ENCODE measurements at regions not wholly inside any gene's neighbourhood (a gene's known extent, or its start where the extent isn't known, plus 50 kb on each side); places are given as distances from the start of the nearest gene placed in this dataset.

- Histone ChIP-seq H3K27ac (ENCODE audit: low read depth in 2 of 2, low read length in 1 of 2) (no peak overlapping the region), H3K9me3 (ENCODE audit: control insufficient read depth in 2 of 2, insufficient read depth in 1 of 2, low read depth in 1 of 2, low read length in 1 of 2) (peaks cover 0 to 3% of the 10 kb centered on the region in 2 donors), H3K27me3 (ENCODE audit: control insufficient read depth in 1 of 2, insufficient read depth in 2 of 2, low read length in 2 of 2) (no peaks in the 10 kb centered on the region), H3K4me1 (ENCODE audit: control insufficient read depth in 2 of 2, insufficient read depth in 2 of 2, low read length in 1 of 2) (no peaks in the 10 kb centered on the region), H3K4me3 (ENCODE audit: low read depth in 1 of 2, low read length in 2 of 2) (no peak overlapping the region), H3K36me3 (ENCODE audit: control insufficient read depth in 2 of 2, insufficient read depth in 2 of 2, low read length in 1 of 2) (no peaks in the 10 kb centered on the region)
- 94 to 97% methylated on average over 3 of the region's 3 CpGs for WGBS, 2 donors
Observed at GRCh38 chr3:74564560-74564959, 49.9 kb downstream of the CNTN3 start.

GRCh38 chr3:74562558-74563269 is 51.7 kb downstream of the CNTN3 start:
- Histone ChIP-seq H3K4me1 (ENCODE audit: control insufficient read depth in 2 of 2, insufficient read depth in 2 of 2, low read length in 1 of 2) (no peaks in the 10 kb centered on the region), H3K36me3 (ENCODE audit: control insufficient read depth in 2 of 2, insufficient read depth in 2 of 2, low read length in 1 of 2) (no peaks in the 10 kb centered on the region), H3K9me3 (ENCODE audit: control insufficient read depth in 2 of 2, insufficient read depth in 1 of 2, low read depth in 1 of 2, low read length in 1 of 2) (peaks cover 0 to 3% of the 10 kb centered on the region in 2 donors), H3K4me3 (ENCODE audit: low read depth in 1 of 2, low read length in 2 of 2) (no peak overlapping the region), H3K27me3 (ENCODE audit: control insufficient read depth in 1 of 2, insufficient read depth in 2 of 2, low read length in 2 of 2) (no peaks in the 10 kb centered on the region), H3K27ac (ENCODE audit: low read depth in 2 of 2, low read length in 1 of 2) (no peak overlapping the region)
- WGBS, 2 donors = 68 to 75% methylated on average over 8 of the region's 8 CpGs

GRCh38 chr3:74561881-74562280 is 52.6 kb downstream of the CNTN3 start:
- Histone ChIP-seq H3K4me1 (ENCODE audit: control insufficient read depth in 2 of 2, insufficient read depth in 2 of 2, low read length in 1 of 2) (no peaks in the 10 kb centered on the region), H3K36me3 (ENCODE audit: control insufficient read depth in 2 of 2, insufficient read depth in 2 of 2, low read length in 1 of 2) (no peaks in the 10 kb centered on the region), H3K9me3 (ENCODE audit: control insufficient read depth in 2 of 2, insufficient read depth in 1 of 2, low read depth in 1 of 2, low read length in 1 of 2) (peaks cover 0 to 3% of the 10 kb centered on the region in 2 donors), H3K27me3 (ENCODE audit: control insufficient read depth in 1 of 2, insufficient read depth in 2 of 2, low read length in 2 of 2) (no peaks in the 10 kb centered on the region), H3K4me3 (ENCODE audit: low read depth in 1 of 2, low read length in 2 of 2) (no peak overlapping the region), H3K27ac (ENCODE audit: low read depth in 2 of 2, low read length in 1 of 2) (no peak overlapping the region)
- 53 to 68% methylated on average over 2 of the region's 2 CpGs for WGBS, 2 donors

- Histone ChIP-seq H3K4me3 (ENCODE audit: low read depth in 1 of 2, low read length in 2 of 2) (no peak overlapping the region), H3K36me3 (ENCODE audit: control insufficient read depth in 2 of 2, insufficient read depth in 2 of 2, low read length in 1 of 2) (no peaks in the 10 kb centered on the region), H3K27ac (ENCODE audit: low read depth in 2 of 2, low read length in 1 of 2) (no peak overlapping the region), H3K9me3 (ENCODE audit: control insufficient read depth in 2 of 2, insufficient read depth in 1 of 2, low read depth in 1 of 2, low read length in 1 of 2) (no peaks in the 10 kb centered on the region), H3K4me1 (ENCODE audit: control insufficient read depth in 2 of 2, insufficient read depth in 2 of 2, low read length in 1 of 2) (no peaks in the 10 kb centered on the region), H3K27me3 (ENCODE audit: control insufficient read depth in 1 of 2, insufficient read depth in 2 of 2, low read length in 2 of 2) (no peaks in the 10 kb centered on the region)
- WGBS, 2 donors = 75 to 82% methylated on average over 5 of the region's 5 CpGs
Observed at GRCh38 chr3:74559261-74559660, 55.2 kb downstream of the CNTN3 start.

GRCh38 chr3:74550686-74551085 is 63.8 kb downstream of the CNTN3 start:
- 90 to 93% methylated on average over 3 of the region's 3 CpGs for WGBS, 2 donors
- H3K36me3 ChIP-seq (ENCODE audit: control insufficient read depth in 2 of 2, insufficient read depth in 2 of 2, low read length in 1 of 2) = no peaks in the 10 kb centered on the region
- H3K27ac ChIP-seq (ENCODE audit: low read depth in 2 of 2, low read length in 1 of 2) = no peak overlapping the region
- H3K4me1 ChIP-seq (ENCODE audit: control insufficient read depth in 2 of 2, insufficient read depth in 2 of 2, low read length in 1 of 2) = no peaks in the 10 kb centered on the region
- H3K9me3 ChIP-seq (ENCODE audit: control insufficient read depth in 2 of 2, insufficient read depth in 1 of 2, low read depth in 1 of 2, low read length in 1 of 2) = peaks cover 0 to 6% of the 10 kb centered on the region in 2 donors
- no peaks in the 10 kb centered on the region for H3K27me3 ChIP-seq (ENCODE audit: control insufficient read depth in 1 of 2, insufficient read depth in 2 of 2, low read length in 2 of 2)
- no peak overlapping the region for H3K4me3 ChIP-seq (ENCODE audit: low read depth in 1 of 2, low read length in 2 of 2)

GRCh38 chr3:74546426-74546825 is 68.0 kb downstream of the CNTN3 start:
- H3K36me3 ChIP-seq (ENCODE audit: control insufficient read depth in 2 of 2, insufficient read depth in 2 of 2, low read length in 1 of 2) = no peaks in the 10 kb centered on the region
- WGBS, 2 donors = 51 to 61% methylated on average over 4 of the region's 4 CpGs
- no peaks in the 10 kb centered on the region for H3K4me1 ChIP-seq (ENCODE audit: control insufficient read depth in 2 of 2, insufficient read depth in 2 of 2, low read length in 1 of 2)
- no peak overlapping the region for H3K27ac ChIP-seq (ENCODE audit: low read depth in 2 of 2, low read length in 1 of 2)
- H3K9me3 ChIP-seq (ENCODE audit: control insufficient read depth in 2 of 2, insufficient read depth in 1 of 2, low read depth in 1 of 2, low read length in 1 of 2) = peaks cover 0 to 6% of the 10 kb centered on the region in 2 donors
- H3K27me3 ChIP-seq (ENCODE audit: control insufficient read depth in 1 of 2, insufficient read depth in 2 of 2, low read length in 2 of 2) = no peaks in the 10 kb centered on the region
- no peak overlapping the region for H3K4me3 ChIP-seq (ENCODE audit: low read depth in 1 of 2, low read length in 2 of 2)

- no peaks in the 10 kb centered on the region for H3K9me3 ChIP-seq (ENCODE audit: control insufficient read depth in 2 of 2, insufficient read depth in 1 of 2, low read depth in 1 of 2, low read length in 1 of 2)
- H3K36me3 ChIP-seq (ENCODE audit: control insufficient read depth in 2 of 2, insufficient read depth in 2 of 2, low read length in 1 of 2) = no peaks in the 10 kb centered on the region
- no peaks in the 10 kb centered on the region for H3K27me3 ChIP-seq (ENCODE audit: control insufficient read depth in 1 of 2, insufficient read depth in 2 of 2, low read length in 2 of 2)
- no peaks in the 10 kb centered on the region for H3K4me1 ChIP-seq (ENCODE audit: control insufficient read depth in 2 of 2, insufficient read depth in 2 of 2, low read length in 1 of 2)
- WGBS, 2 donors = 86 to 88% methylated on average over 2 of the region's 2 CpGs
- H3K4me3 ChIP-seq (ENCODE audit: low read depth in 1 of 2, low read length in 2 of 2) = no peak overlapping the region
- H3K27ac ChIP-seq (ENCODE audit: low read depth in 2 of 2, low read length in 1 of 2) = no peak overlapping the region
Observed at GRCh38 chr3:74542441-74542840, 72.0 kb downstream of the CNTN3 start.

GRCh38 chr3:74539876-74540275 is 74.6 kb downstream of the CNTN3 start:
- no peaks in the 10 kb centered on the region for H3K9me3 ChIP-seq (ENCODE audit: control insufficient read depth in 2 of 2, insufficient read depth in 1 of 2, low read depth in 1 of 2, low read length in 1 of 2)
- H3K36me3 ChIP-seq (ENCODE audit: control insufficient read depth in 2 of 2, insufficient read depth in 2 of 2, low read length in 1 of 2) = no peaks in the 10 kb centered on the region
- H3K4me3 ChIP-seq (ENCODE audit: low read depth in 1 of 2, low read length in 2 of 2) = no peak overlapping the region
- no peak overlapping the region for H3K27ac ChIP-seq (ENCODE audit: low read depth in 2 of 2, low read length in 1 of 2)
- H3K4me1 ChIP-seq (ENCODE audit: control insufficient read depth in 2 of 2, insufficient read depth in 2 of 2, low read length in 1 of 2) = no peaks in the 10 kb centered on the region
- WGBS, 2 donors = 46 to 51% methylated on average over 3 of the region's 3 CpGs
- H3K27me3 ChIP-seq (ENCODE audit: control insufficient read depth in 1 of 2, insufficient read depth in 2 of 2, low read length in 2 of 2) = no peaks in the 10 kb centered on the region

GRCh38 chr3:74538669-74539068 is 75.8 kb downstream of the CNTN3 start:
- Histone ChIP-seq H3K27ac (ENCODE audit: low read depth in 2 of 2, low read length in 1 of 2) (no peak overlapping the region), H3K4me3 (ENCODE audit: low read depth in 1 of 2, low read length in 2 of 2) (no peak overlapping the region), H3K4me1 (ENCODE audit: control insufficient read depth in 2 of 2, insufficient read depth in 2 of 2, low read length in 1 of 2) (no peaks in the 10 kb centered on the region), H3K27me3 (ENCODE audit: control insufficient read depth in 1 of 2, insufficient read depth in 2 of 2, low read length in 2 of 2) (no peaks in the 10 kb centered on the region), H3K36me3 (ENCODE audit: control insufficient read depth in 2 of 2, insufficient read depth in 2 of 2, low read length in 1 of 2) (no peaks in the 10 kb centered on the region), H3K9me3 (ENCODE audit: control insufficient read depth in 2 of 2, insufficient read depth in 1 of 2, low read depth in 1 of 2, low read length in 1 of 2) (no peaks in the 10 kb centered on the region)
- whole genome bisulfite sequencing, 2 donors = 26 to 28% methylated on average over 1 of the region's 1 CpG

GRCh38 chr3:74537857-74538256 is 76.6 kb downstream of the CNTN3 start:
- Histone ChIP-seq H3K36me3 (ENCODE audit: control insufficient read depth in 2 of 2, insufficient read depth in 2 of 2, low read length in 1 of 2) (no peaks in the 10 kb centered on the region), H3K27me3 (ENCODE audit: control insufficient read depth in 1 of 2, insufficient read depth in 2 of 2, low read length in 2 of 2) (no peaks in the 10 kb centered on the region), H3K4me3 (ENCODE audit: low read depth in 1 of 2, low read length in 2 of 2) (no peak overlapping the region), H3K4me1 (ENCODE audit: control insufficient read depth in 2 of 2, insufficient read depth in 2 of 2, low read length in 1 of 2) (no peaks in the 10 kb centered on the region), H3K9me3 (ENCODE audit: control insufficient read depth in 2 of 2, insufficient read depth in 1 of 2, low read depth in 1 of 2, low read length in 1 of 2) (no peaks in the 10 kb centered on the region), H3K27ac (ENCODE audit: low read depth in 2 of 2, low read length in 1 of 2) (no peak overlapping the region)
- 88 to 94% methylated on average over 2 of the region's 2 CpGs for WGBS, 2 donors
